Keratinocyte (primary cell): ENCODE measurements at regions not wholly inside any gene's neighbourhood (a gene's known extent, or its start where the extent isn't known, plus 50 kb on each side); places are given as distances from the start of the nearest gene placed in this dataset.
"Not testable (repeated sequence)": the region's sequence is repeated elsewhere in the genome, so short reads cannot be mapped to it uniquely, and the experiment has no call there.

Experiments used
- DNase-seq: peaks from one replicate; pipeline ENCODE4 v3.0.0-alpha.2; 2011; ENCODE audit warnings: low read depth, missing footprints, low spot score
- FAIRE-seq: peaks from 2 replicates; lab custom pipeline; 2011; peaks lifted over from hg19 to GRCh38; lab: Jason Lieb, UNC
- H2AFZ ChIP-seq: 2 replicates; pipeline ENCODE4 v1.6.0; 2012; ENCODE audit warnings: low read length, control low read depth, inconsistent platforms; ENCODE audit not compliant: control insufficient read depth
- H3K27ac ChIP-seq: 2 replicates; pipeline ENCODE4 v1.5.1; 2011; ENCODE audit warnings: low read length; ENCODE audit not compliant: control insufficient read depth, insufficient read depth
- H3K27me3 ChIP-seq: 3 replicates; pipeline ENCODE4 v1.6.0; 2011; ENCODE audit warnings: low read length; ENCODE audit not compliant: control insufficient read depth, insufficient read depth; ENCODE audit errors: extremely low read depth
- H3K36me3 ChIP-seq, 2 experiments: 2 replicates in 1 of 2; 3 replicates in 1 of 2; pipeline ENCODE4 v1.5.1; 2011; ENCODE audit warnings: low read length in 2 of 2, mild to moderate bottlenecking in 1 of 2; ENCODE audit not compliant: control insufficient read depth in 2 of 2, insufficient read depth in 2 of 2; ENCODE audit errors: extremely low read depth in 1 of 2
- H3K4me1 ChIP-seq: 3 replicates; pipeline ENCODE4 v1.5.1; 2011; ENCODE audit warnings: low read length; ENCODE audit not compliant: control insufficient read depth, insufficient read depth; ENCODE audit errors: extremely low read depth
- H3K4me2 ChIP-seq: 3 replicates; pipeline ENCODE4 v1.6.0; 2011; ENCODE audit warnings: low read depth, low read length; ENCODE audit not compliant: control insufficient read depth, insufficient read depth; ENCODE audit errors: extremely low read depth
- H3K4me3 ChIP-seq, 3 experiments: fragments of 200-600 bp in 1 of 3; sonication (generic) in 1 of 3; 2 replicates in 2 of 3; 3 replicates in 1 of 3; pipeline ENCODE4 v1.5.1; 2011 to 2016; ENCODE audit warnings: low read length in 3 of 3, mild to moderate bottlenecking in 3 of 3, control low read depth in 2 of 3, inconsistent platforms in 1 of 3, low read depth in 1 of 3, mixed read lengths in 1 of 3, mixed run types in 1 of 3, moderate library complexity in 1 of 3; ENCODE audit not compliant: control insufficient read depth in 2 of 3, insufficient read depth in 2 of 3; ENCODE audit errors: extremely low read depth in 1 of 3
- H3K79me2 ChIP-seq: 2 replicates; pipeline ENCODE4 v1.6.0; 2012; ENCODE audit warnings: low read length; ENCODE audit not compliant: control insufficient read depth, insufficient read depth
- H3K9ac ChIP-seq: 3 replicates; pipeline ENCODE4 v1.6.0; 2011; ENCODE audit warnings: low read length; ENCODE audit not compliant: control insufficient read depth, insufficient read depth; ENCODE audit errors: extremely low read depth
- H3K9me1 ChIP-seq: 3 replicates; pipeline ENCODE4 v1.6.0; 2011; ENCODE audit warnings: low read length; ENCODE audit not compliant: control insufficient read depth, insufficient read depth; ENCODE audit errors: extremely low read depth
- H3K9me3 ChIP-seq: 2 replicates; pipeline ENCODE4 v1.5.1; 2012; ENCODE audit warnings: low read depth, low read length; ENCODE audit not compliant: control insufficient read depth
- H4K20me1 ChIP-seq: 3 replicates; pipeline ENCODE4 v1.6.0; 2011; ENCODE audit warnings: low read length; ENCODE audit not compliant: control insufficient read depth, insufficient read depth; ENCODE audit errors: extremely low read depth
- EZH2 ChIP-seq: IDR thresholded peaks from one replicate; pipeline ENCODE4 v1.6.1; 2012; ENCODE audit warnings: inconsistent platforms, mild to moderate bottlenecking, low read length, moderate library complexity
- dilution Hi-C: fragments of 300-500 bp; cut with MboI; formaldehyde crosslinking; loops from one replicate; pipeline ENCODE4 v1.7.0; 2020; ENCODE audit warnings: low sequenced_read_pairs; ENCODE audit not compliant: extremely low pct_ligation_motif_present
- TF ChIP-seq, protein P1 (sequence below), 3 experiments: IDR thresholded peaks in 1 of 3; conservative IDR thresholded peaks in 1 of 3; optimal IDR thresholded peaks in 1 of 3; 2 replicates in 2 of 3; 3 replicates in 1 of 3; pipeline versions ENCODE3 to v1.5.1; 2011; ENCODE audit warnings: low read length in 3 of 3, mild to moderate bottlenecking in 3 of 3, moderate library complexity in 2 of 3, control low read depth in 1 of 3, inconsistent platforms in 1 of 3; ENCODE audit not compliant: insufficient read depth in 2 of 3; ENCODE audit errors: extremely low read depth in 1 of 3

- Histone ChIP-seq H3K27ac (no peak overlapping the region), H3K79me2 (no peaks in the 10 kb centered on the region)
Measured at GRCh38 chr3:177352424-177352823, 155.1 kb upstream of the TBL1XR1 start.

DNA sequence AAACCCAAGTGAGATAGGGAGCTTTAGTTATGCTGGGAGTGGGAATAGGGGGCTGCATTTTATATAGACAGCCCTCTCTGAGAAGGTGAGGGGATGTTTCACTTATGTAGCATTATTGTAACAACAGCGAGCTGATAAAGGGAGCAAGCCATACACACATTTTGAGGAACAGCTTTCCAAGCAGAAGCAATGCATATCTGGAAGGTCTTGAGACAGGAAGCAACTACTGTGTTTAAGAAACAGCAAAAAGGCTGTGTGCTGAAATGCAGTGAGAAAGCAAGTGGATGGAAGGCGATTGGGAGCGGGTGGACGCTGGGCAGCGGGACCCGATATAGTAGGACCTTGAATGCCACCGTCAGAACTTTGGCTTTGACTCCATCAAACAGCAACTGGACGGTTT, 155.9 kb upstream of the TBL1XR1 start:
- Histone ChIP-seq H3K4me2 (no peak overlapping the region), H3K36me3 (no peaks in the 10 kb centered on the region), H3K9ac (no peak overlapping the region), H3K27ac (no peak overlapping the region), H3K79me2 (no peaks in the 10 kb centered on the region), H2AFZ (no peak overlapping the region), H3K27me3 (no peaks in the 10 kb centered on the region), H3K9me1 (no peaks in the 10 kb centered on the region), H3K4me1 (peaks cover 43% of the 10 kb centered on the region), H3K9me3 (no peaks in the 10 kb centered on the region), H3K4me3 (no peak overlapping the region), H4K20me1 (no peaks in the 10 kb centered on the region)
- DNase-seq, result no peak
- no peak for FAIRE-seq
- dilution Hi-C loops, result no loop called here
- TF ChIP-seq, protein P1, sequence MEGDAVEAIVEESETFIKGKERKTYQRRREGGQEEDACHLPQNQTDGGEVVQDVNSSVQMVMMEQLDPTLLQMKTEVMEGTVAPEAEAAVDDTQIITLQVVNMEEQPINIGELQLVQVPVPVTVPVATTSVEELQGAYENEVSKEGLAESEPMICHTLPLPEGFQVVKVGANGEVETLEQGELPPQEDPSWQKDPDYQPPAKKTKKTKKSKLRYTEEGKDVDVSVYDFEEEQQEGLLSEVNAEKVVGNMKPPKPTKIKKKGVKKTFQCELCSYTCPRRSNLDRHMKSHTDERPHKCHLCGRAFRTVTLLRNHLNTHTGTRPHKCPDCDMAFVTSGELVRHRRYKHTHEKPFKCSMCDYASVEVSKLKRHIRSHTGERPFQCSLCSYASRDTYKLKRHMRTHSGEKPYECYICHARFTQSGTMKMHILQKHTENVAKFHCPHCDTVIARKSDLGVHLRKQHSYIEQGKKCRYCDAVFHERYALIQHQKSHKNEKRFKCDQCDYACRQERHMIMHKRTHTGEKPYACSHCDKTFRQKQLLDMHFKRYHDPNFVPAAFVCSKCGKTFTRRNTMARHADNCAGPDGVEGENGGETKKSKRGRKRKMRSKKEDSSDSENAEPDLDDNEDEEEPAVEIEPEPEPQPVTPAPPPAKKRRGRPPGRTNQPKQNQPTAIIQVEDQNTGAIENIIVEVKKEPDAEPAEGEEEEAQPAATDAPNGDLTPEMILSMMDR (optimal IDR thresholded peaks at IDR 0.05 in 1 of 3, IDR thresholded peaks at IDR 0.05 in 1 of 3, conservative IDR thresholded peaks at IDR 0.05 in 1 of 3; ENCODE audit: extremely low read depth in 1 of 3, insufficient read depth in 2 of 3, low read length in 3 of 3), result no peak
- TF ChIP-seq EZH2, result no peak

More at GRCh38 chr3:177352424-177352823, 155.1 kb upstream of the TBL1XR1 start:
- no peaks in the 10 kb centered on the region for H4K20me1 ChIP-seq
- H3K4me2 ChIP-seq, result no peak overlapping the region
- H2AFZ ChIP-seq, result no peak overlapping the region
- FAIRE-seq, result no peak
- TF ChIP-seq EZH2, result no peak
- TF ChIP-seq, protein P1 (optimal IDR thresholded peaks at IDR 0.05 in 1 of 3, IDR thresholded peaks at IDR 0.05 in 1 of 3, conservative IDR thresholded peaks at IDR 0.05 in 1 of 3; ENCODE audit: extremely low read depth in 1 of 3, insufficient read depth in 2 of 3, low read length in 3 of 3), result no peak
- H3K27me3 ChIP-seq, result no peaks in the 10 kb centered on the region
- H3K4me1 ChIP-seq, result peaks cover 36% of the 10 kb centered on the region
- H3K9ac ChIP-seq, result no peak overlapping the region
- H3K4me3 ChIP-seq, result no peak overlapping the region
- no peaks in the 10 kb centered on the region for H3K9me3 ChIP-seq
- no peaks in the 10 kb centered on the region for H3K9me1 ChIP-seq
- no peaks in the 10 kb centered on the region for H3K36me3 ChIP-seq
- dilution Hi-C loops, result no loop called here
- no peak for DNase-seq

GRCh38 chr3:177353879-177354278, 156.6 kb upstream of the TBL1XR1 start:
- H3K27me3 ChIP-seq, H2AFZ ChIP-seq, H3K27ac ChIP-seq, H3K4me2 ChIP-seq, H3K79me2 ChIP-seq, FAIRE-seq, dilution Hi-C loops, H3K36me3 ChIP-seq, H3K4me3 ChIP-seq, H3K9me1 ChIP-seq, H3K9me3 ChIP-seq, DNase-seq, H4K20me1 ChIP-seq, H3K9ac ChIP-seq: not testable (repeated sequence)
- H3K4me1 ChIP-seq, result peaks cover 50% of the 10 kb centered on the region
